ENCODE measurements at regions not wholly inside any gene's neighbourhood (a gene's known extent, or its start where the extent isn't known, plus 50 kb on each side); places are given as distances from the start of the nearest gene placed in this dataset.

GRCh38 chr12:65630555-65630954 lies 193.7 kb upstream of the HMGA2 start:
- DNase-seq (ENCODE audit: low read depth) = no peak
- no peak overlapping the region for H3K4me3 ChIP-seq (replicated peaks; ENCODE audit: low read depth, low read length)
- no peak for TF ChIP-seq CTCF (IDR thresholded peaks at IDR 0.05; ENCODE audit: low read length, missing control alignments)

GRCh38 chr12:65631621-65632111 lies 192.6 kb upstream of the HMGA2 start:
- H3K4me3 ChIP-seq (replicated peaks; ENCODE audit: low read depth, low read length) = no peak overlapping the region
- DNase-seq (ENCODE audit: low read depth) = peak; percentile 98
- TF ChIP-seq CTCF (IDR thresholded peaks at IDR 0.05; ENCODE audit: low read length, missing control alignments) = no peak

- TF ChIP-seq CTCF (IDR thresholded peaks at IDR 0.05; ENCODE audit: low read length, missing control alignments) = no peak
- DNase-seq (ENCODE audit: low read depth) = peak; percentile 47
- H3K4me3 ChIP-seq (replicated peaks; ENCODE audit: low read depth, low read length) = no peak overlapping the region
Measured at GRCh38 chr12:65632131-65632855, 192.0 kb upstream of the HMGA2 start.

DNA sequence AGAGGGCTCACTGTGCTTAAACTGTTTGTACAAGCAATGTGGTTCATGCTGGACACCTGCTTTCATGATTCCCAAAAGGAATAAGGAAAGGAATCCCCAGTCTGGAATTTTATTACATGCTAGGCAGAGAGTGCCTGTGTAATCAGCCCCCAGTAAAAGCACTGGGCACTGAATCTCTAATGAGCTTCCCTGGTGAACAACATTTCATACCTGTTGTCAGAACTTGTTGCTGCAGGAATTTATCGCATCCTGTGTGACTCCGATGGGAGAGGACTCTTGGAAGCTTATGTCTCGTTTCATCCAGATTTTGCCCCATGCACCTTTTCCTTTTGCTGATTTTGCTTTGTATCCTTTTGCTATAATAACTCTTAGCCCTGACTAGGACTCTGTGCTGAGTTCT lies 190.2 kb upstream of the HMGA2 start:
- no peak for DNase-seq (ENCODE audit: low read depth)
- no peak overlapping the region for H3K4me3 ChIP-seq (replicated peaks; ENCODE audit: low read depth, low read length)
- TF ChIP-seq CTCF (IDR thresholded peaks at IDR 0.05; ENCODE audit: low read length, missing control alignments) = no peak

GRCh38 chr12:65634626-65635331 lies 189.5 kb upstream of the HMGA2 start:
- DNase-seq (ENCODE audit: low read depth) = peak; percentile 52
- H3K4me3 ChIP-seq (replicated peaks; ENCODE audit: low read depth, low read length) = no peak overlapping the region
- TF ChIP-seq CTCF (IDR thresholded peaks at IDR 0.05; ENCODE audit: low read length, missing control alignments) = no peak

DNA sequence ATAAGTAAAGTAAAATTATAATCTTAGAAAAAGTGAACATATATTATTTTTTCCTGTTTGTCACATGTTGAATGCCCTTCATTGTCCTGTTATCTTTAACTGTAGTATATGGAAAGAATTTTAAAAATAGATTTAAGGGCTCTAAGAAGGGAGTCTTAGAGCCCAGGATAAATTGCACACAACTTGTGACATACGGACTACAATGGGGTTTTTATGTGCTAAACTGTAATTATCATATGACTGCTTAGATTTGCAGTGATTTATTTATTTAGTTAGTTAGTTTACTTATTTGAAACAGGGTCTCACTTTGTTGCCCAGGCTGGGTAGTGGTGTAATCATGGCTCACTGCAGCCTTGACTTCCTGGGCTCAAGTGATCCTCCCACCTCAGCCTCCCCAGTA lies 187.8 kb upstream of the HMGA2 start:
- DNase-seq (ENCODE audit: low read depth) = no peak
- TF ChIP-seq CTCF (IDR thresholded peaks at IDR 0.05; ENCODE audit: low read length, missing control alignments) = no peak
- H3K4me3 ChIP-seq (replicated peaks; ENCODE audit: low read depth, low read length) = no peak overlapping the region

Measured in fibroblast of pulmonary artery (primary cell).